AG08396 (cell line): ENCODE measurements at regions not wholly inside any gene's neighbourhood (a gene's known extent, or its start where the extent isn't known, plus 50 kb on each side); places are given as distances from the start of the nearest gene placed in this dataset.

Source experiments
- DNase-seq: peaks from one replicate; pipeline ENCODE4 v3.0.0; 2012; ENCODE audit warnings: low spot score, mixed read lengths

DNA sequence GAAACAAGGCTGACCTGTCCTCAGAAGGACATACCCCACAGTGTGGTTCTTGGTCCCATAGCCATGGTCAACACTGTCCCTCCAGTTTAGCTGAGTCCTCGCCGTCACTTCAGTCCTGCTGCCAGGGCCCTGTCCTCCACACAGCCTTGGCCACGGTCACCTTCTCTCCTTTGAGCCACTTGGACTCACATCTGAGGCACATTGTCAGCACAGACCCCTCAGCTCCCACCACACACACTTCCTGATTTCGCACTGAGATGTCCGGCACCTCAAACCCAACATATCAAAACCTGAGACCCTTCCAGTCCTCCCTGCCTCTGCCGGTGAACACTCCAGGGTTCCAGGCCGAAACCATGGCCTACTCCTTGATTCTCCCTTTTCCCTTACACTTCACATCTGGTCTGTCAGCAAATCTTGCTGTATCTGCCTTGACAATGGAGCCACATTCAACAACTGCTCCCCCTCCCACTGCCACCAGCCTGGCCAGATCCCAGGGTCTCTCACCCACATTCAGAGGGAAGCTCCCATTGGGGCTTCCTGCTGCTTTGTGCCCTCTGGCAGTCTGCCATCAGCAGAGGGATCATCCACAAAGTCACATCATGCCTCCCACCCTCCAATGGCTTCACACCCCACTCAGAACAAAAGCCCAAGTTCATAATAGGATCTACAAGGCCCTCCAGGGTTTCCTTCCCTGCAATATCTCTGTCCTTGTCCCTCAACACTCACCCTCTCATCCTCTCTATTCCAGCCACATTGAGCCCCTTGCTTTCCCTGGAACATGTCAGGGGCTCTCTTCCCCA, 219.6 kb upstream of the SHH start:
- DNase-seq, result no peak

DNA sequence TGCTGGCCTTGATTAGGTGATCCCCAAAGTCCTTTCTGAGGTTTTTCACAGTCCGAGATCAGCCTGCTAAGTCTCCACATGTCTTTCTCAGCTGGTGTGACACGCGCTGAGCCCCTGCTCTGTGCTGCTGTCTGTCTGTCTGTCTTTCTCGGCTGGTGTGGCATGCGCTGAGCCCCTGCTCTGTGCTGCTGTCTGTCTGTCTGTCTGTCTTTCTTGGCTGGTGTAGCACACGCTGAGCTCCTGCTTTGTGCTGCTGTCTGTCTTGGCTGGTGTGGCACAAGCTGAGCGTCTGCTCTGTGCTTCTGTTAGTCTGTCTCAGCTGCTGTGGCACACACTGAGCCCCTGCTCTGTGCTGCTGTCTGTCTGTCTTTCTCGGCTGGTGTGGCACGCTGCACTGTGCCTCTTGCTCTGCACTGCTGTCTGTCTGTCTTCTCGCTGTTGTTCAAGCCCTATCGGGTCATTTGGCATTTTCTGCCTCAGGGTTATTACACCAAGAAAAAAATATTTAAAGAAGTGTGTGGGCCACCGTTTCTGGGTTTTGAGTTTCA, 217.3 kb upstream of the SHH start:
- no peak for DNase-seq

DNA sequence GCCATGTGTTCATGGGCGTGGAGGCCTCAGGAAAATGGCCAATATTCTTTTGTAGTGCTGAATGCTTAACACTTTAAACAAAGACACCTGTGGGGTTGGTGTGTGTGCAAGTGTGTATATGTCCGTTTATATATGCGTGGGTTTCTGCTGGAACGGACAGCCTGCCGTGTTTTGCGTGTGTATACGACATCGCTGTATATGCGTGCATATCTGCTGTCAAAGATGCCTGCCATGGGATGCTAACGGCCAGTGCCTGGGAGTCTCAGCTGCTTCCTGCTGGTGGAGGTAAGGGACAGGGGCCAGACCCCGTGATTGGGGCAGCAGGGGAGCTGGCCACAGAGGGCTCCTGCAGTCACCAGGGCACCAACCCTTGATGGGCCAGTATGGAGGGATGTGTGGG, 216.3 kb upstream of the SHH start:
- DNase-seq, result no peak

DNA sequence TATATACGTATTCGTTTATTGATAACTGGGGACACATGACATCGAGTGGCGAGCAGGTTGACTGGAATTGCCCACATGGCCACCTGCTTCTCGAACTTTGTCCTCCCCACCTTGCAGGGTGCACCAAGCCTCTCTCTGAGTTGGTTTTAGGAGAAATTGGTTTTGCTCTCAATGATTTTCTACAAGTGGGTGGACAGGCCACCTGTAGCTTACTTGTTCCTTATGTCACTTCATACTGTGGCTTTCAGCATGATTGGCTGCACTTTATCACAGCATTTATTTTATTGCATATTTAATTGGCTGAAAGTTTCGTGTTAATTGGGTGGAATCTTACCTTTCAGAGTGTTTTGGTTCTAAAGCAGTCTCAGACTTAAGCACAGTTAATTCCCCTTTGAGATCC, 215.6 kb upstream of the SHH start:
- DNase-seq, result no peak

DNA sequence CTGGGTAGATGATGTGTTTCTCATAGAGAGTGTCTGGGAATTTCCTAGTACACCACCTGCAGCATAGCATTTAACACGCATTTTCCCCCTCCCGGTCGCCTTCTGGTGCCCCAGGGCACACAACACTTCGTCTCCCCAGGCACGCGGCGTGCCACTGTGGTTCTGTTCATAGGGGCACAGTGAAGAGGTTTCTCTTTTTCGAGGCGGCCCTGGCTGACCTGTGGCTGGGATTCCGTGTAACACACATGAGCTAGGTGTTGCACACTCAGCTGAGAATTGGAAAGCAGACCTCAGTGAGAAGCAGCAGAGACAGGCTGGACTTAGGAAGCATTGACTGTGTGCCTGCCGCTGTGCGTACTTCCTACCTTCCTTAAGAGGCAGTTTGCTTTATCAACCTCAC, 214.3 kb upstream of the SHH start:
- no peak for DNase-seq

DNA sequence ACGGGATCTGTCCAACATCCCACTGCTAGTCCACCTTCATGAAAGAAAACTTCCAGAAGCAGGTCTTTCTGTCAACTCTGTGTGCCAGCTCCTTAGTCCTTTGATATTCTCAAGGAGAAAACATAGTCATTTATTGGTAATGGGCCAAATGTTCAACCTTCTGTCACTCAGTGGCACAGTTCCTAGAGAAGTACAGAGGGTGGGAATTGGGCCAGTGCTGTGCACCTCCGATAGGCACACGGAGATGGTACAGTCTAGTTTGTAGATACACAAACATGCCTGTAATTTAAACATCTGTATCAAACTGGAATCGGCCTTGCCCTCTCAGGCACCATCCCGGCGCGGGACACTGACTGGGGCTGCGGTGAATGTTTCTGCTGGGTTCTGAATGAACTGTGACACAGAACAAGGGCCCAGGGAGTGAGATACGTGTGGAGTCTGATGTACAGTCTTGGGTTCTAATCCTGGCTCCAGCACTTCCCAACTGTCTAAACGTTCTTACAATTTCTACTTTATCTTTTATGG, 213.9 kb upstream of the SHH start:
- DNase-seq, result no peak

DNA sequence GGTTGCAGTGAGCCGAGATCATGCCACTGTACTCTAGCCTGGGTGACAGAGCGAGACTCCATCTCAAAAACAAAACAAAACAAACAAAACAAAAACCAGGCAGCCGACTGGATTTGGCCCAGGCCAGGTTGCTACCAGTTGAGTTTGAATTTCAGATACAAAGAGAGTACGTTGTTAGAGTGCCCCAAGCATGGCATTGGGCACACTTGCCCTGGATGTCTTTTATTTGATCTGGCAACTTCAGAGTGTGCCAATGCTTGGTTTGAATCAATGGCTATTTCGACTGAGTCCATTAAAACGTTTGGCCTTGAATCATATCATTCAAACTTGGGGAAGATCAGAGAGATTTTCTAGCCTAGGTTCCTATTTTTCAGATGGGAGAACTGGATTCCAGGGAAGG, 213.4 kb upstream of the SHH start:
- no peak for DNase-seq

DNA sequence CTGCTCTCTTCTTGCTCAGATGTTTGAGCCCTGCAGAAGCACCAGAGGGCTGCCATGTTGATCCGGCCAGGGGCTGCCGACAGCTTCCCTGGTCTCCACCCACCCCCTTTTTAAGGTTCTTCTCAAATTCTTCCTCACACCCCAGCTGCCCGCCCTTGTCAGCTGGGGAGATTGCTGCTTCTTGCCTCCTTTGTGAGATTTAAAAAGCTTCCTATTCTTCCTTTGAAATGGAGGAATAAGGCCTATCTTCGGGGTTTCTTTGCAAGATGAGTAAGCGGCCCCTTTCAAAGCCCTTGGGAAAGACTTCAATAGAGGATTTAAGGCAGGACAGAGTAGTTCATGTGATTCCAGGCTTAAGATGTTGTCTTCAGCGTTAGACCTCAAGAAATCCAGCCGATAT, 211.9 kb upstream of the SHH start:
- no peak for DNase-seq

DNA sequence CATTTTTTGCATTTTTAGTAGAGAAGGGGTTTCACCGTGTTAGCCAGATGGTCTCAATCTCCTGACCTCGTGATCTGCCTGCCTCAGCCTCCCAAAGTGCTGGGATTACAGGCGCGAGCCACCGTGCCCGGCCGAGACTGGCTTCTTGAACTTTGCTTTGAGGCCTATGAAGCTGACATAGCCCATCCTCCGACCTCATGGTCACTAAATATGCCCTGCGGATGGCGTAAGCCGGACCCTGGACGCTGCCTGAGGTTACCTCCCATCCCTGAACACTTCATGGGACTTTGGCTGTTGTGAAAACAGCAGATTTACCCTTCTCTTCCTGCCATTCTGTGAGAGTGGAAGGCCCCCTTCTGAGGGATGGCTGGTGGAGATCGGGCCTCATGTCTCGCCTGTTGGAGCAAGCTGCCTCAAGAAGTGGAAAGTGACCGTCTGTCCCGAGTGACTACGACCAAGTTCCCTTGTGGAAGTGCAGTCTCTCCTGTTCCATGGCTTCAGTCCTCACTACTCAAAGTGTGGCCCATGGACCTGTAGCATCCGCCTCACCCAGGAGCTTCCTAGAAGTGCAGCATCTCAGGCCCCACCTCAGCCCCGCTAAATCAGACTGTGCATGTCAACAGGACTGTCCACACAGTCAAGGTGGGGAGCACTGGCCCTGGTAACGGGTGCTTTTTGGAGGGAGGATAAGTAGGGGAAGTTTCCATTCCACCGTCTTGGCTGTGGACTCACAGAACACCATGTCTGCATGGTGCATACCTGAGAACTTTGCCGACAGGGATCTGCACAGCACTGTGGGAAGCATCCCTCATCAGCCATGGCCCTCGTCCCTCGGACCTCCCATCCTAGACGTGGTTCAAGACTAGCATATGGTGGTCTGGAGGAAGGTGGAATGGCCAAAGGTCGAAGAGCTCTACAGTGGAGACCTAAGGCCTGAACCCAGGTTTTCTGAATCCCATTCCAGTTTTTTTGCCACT, 210.5 kb upstream of the SHH start:
- no peak for DNase-seq

DNA sequence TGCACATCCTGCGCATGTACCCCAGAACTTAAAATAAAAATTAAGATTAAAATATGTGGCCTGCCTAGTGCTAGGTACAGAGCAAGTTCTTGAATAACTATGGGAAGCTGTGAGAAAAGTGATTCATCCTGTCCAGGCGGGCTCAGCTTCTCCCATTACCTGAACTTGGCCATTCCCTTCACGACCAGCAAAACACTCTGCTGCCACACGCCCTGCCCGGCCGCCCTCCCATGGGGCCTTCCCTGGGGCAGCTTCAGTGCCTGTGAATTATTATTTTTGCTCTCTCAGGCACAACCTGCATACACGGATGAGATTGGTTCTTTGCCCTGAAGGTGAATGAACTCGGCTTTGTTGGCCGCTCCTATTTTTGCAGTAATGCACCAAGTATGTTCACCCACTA, 209.2 kb upstream of the SHH start:
- DNase-seq, result no peak

DNA sequence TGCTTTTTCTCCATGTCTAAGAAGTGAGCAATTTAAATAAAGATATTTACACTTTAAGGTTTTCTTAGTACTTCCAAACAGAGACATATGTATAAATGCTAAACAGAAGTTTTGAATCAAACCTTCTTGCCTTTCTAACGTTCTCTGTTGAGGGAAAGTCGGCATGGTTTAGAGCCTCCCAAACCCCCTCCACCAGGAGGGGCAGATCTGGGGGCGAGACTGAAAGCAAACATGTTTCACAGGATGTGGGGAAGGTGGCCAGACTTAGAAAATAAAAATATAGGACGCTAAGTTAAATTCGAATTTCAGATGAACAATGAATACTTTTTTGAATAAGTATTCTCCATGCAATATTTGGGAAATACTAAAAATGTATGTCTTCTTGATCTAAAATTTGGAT, 208.3 kb upstream of the SHH start:
- DNase-seq, result no peak

DNA sequence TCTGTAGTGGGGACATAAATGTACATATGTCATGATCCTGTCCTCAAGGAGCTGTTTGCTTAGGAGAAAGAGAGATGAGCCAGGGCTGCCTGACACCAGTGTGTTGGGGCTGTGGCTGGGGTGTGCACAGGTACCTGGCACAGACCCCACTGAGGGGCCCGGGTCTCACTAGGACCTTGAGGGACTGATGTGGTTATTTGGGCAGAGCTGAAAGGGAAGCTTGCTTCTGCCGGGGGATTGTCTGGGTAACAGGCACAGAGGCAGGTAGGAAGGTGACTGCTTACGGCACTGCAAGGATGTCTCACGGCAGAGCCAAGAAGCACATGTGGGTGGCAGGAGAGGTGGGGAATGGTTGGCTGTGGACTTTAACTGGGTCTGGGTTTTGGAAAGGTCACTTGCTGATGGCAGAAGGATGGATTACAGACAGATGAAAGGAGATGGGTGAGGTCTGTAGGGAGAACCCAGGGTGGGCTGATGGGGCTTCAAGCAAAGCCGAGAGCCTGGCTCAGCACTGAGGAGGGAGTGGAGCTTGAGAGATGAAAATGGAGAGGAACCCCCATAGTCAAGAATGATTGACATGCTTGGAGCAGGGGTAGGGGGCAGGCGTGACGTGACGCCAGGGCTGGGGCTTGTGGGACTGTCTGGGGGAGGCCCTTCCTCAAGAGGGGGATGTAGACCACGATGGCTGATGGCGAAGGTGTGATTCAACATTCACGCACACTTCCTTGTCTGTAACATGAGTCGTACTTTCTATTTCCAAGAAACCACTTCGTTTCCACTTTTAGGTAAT, 207.7 kb upstream of the SHH start:
- no peak for DNase-seq

DNA sequence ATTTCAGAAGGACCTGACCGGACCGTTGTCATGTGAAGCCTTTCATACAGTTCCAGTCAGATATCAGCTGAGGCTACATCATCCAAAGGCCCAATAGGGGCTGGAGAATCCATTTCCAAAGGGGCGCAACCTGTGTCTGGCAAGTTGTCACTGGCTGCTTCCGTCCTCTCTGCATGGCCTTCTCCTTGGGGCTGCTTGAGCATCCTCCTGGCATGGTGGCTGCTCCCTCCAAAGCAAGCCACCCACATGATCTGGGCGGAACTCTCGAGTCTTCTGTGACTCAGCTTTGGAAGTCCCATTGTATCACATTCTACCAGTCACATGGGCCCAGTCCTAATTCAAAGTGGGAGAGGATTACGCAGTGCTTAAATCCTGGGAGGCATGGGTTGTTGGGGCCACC, 207.0 kb upstream of the SHH start:
- no peak for DNase-seq

DNA sequence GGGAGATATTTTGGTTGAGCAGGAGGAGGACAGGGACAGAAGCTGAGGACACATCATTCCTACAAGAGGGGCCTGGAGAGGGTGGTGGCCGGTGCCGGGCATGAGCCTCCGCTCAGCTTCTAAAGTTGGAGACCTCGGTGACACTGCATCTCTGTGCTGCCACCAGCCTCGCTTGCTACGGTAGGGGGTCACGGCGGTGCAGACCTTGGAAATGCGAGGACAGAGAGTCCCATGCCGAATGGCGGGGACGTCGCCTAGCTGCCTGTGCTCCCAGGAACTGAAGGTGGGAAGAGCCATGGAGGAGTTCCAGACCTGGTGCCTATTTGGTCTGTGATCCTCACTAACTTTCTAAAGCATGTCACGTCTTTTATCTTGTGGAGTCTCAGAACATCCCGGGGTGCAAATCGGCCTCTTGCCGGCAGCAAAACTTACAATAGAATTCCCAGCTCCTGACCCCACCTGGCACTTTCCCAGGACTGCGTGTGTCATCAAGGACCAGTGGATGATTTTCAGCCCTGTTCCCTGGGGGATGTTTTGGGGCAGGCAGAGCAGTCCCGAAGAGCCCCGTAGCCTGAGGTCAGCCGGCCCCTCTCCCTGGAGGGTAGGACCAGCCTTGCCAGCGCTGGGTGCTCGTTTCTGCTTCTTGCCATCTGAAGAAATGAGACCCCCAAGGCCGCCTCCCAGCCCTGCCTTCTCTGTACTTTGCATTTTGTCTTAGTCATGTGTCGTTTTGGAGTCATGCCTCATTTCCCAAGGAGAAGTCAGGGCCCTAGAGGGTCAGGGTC, 205.8 kb upstream of the SHH start:
- DNase-seq, result no peak

DNA sequence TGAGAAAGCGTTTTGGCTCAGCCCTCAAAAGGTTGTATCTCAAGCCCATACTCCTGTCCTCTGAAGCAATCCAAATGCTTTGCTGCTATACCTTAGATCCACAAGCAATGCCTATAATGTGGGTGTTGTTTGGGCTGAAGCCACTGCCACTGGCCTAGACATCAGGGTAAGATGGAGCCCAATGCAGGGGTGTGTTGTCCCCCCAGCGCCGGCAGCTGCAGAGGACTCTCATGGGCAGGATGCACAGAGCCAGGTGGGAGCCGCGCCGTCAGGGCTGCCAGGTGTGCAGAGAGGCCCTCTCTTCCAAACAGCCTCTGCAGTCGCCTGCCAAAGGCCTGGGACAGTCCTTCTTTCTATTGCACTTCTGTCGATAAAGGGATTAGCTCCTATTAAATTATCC, 205.2 kb upstream of the SHH start:
- DNase-seq, result no peak

DNA sequence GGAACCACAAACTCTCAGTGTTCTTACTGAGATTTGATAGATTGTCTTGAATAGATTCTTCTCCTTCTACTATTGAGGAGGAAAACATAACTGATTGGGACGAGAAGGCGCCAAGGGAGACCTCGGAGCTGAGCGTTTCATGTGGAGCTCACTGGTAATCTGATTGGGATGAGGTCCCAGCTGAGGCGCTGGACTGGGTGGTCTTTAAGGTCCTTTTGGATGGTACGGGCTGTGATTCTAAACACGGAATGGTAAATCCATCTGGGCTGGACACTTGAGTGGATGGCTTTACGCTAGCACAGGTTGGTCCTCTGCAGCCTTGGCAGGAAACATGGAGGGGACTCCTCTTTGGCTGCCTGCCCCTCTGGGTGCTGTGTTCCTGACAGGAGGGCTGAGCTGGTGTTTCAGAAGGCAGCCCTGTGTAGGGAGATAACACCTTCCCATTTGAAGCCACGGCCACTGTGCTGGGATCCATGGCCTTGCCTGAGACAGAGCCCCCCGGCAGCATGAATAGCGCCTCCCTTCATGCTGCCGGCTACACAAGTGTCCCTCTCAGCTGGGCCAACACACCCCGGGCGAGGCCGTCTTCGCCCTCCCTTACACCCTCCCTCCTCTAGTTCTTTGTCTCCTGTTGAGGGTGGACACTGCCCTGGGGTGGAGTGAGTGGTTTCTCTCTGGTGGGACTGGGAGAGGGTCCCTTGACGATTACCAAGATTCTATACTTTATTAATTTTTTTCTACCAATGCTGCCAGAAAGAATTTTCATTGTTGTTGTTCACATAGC, 203.2 kb upstream of the SHH start:
- DNase-seq, result no peak

DNA sequence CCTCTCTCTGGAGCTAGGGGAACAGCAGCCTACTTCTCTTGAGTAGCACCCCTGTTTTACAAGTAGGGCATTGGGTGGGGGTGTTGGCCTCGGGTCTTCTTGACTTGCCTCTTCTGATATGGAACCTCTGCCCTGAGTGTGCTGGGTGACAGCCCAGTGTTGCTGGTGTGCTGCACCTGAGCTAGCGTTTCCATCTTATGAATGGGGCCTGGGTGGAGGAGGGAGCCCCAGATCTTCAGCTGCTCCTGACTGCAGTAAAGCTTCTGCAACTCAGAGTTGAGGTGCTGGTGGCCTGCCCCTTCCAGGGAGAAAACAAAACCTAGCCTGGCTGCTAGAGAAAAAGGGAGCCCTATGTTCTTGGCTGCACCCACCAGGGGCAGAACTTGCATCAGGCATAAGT, 202.5 kb upstream of the SHH start:
- DNase-seq, result no peak

DNA sequence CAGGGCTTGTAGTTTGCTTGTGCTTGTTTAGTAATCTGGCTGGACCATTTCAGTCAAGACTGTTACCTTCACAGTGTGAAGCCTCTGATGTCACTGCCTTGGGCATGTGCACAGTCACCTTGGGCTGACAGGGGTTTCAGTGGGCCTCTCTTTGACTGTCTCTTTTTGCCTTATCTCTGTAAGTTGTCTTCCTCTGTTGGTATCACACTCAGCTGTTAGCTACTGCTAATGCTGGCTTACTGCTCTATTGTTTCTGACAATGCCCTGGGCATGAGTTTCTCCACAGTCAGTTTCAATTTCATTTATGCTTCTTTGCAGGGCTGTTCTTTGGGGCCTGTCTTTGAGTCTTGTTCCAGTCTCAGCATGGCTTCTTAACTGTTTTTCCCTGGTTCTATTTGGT, 201.9 kb upstream of the SHH start:
- DNase-seq, result no peak

DNA sequence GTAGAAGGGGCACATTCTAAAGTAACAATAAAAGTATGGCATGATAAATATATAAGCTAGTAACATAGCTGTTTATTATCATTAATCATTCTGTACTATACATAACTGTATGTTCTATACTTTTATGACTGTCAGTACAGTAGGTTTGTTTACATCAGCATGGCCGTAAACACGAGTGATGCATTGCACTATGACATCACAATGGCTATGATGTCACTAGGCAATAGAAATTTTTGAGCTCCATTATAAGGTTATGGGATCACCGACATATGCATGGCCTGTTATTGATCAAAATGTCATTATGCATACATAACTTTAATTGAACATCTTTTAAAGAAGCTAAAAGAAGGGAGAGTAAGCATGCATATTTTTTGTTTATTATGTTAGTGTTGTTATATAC, 200.1 kb upstream of the SHH start:
- no peak for DNase-seq

DNA sequence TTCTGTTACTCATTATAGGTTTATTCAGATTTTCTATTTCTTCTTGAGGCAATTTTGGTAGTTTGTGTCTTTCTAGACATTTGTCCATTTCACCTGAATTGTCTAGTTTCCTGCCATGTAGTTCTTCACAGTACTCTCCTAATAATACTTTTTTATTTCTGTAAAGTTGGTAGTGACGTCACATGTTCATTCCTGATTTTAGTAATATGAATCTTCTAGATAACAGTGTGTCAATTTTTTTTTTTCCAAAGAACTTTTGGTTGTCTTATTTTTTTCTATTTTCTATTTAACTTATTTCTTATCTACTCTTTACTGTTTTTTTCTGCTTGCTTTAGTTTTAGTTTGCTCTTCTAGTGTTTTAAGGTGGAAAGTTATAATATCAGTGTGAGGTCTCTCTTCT, 197.3 kb upstream of the SHH start:
- no peak for DNase-seq
